ENCODE measurements at regions not wholly inside any gene's neighbourhood (a gene's known extent, or its start where the extent isn't known, plus 50 kb on each side); places are given as distances from the start of the nearest gene placed in this dataset.

GRCh38 chr9:110116543-110116885 lies 91.4 kb downstream of the C9orf152 start:
- CTCF ChIA-PET: interaction anchor here (1.1 to 4.1 kb wide), 3 partner anchors 10 to 24 kb away, joined by 4 to 30 read pairs (median 5); no protein-coding TSS in a partner anchor
- TF ChIP-seq CTCF (IDR thresholded peaks at IDR 0.05; ENCODE audit: control extremely low read depth, extremely low read depth, low read depth, missing control alignments): no peak
- POLR2A ChIA-PET: no interaction called here
- DNase-seq (ENCODE audit: extremely low spot score): no peak

- CTCF ChIA-PET: interaction anchor here (0.9 to 1.7 kb wide), 3 partner anchors 10 to 218 kb away, joined by 3 to 9 read pairs (median 5); no protein-coding TSS in a partner anchor
- no peak for TF ChIP-seq CTCF (IDR thresholded peaks at IDR 0.05; ENCODE audit: control extremely low read depth, extremely low read depth, low read depth, missing control alignments)
- no peak for DNase-seq (ENCODE audit: extremely low spot score)
- POLR2A ChIA-PET: no interaction called here
Measured at GRCh38 chr9:110121170-110121569, 86.8 kb downstream of the C9orf152 start.

- POLR2A ChIA-PET: no interaction called here
- no peak for DNase-seq (ENCODE audit: extremely low spot score)
- TF ChIP-seq CTCF (IDR thresholded peaks at IDR 0.05; ENCODE audit: control extremely low read depth, extremely low read depth, low read depth, missing control alignments): no peak
- CTCF ChIA-PET: interaction anchor here (0.9 to 1.1 kb wide), 4 partner anchors 18 to 19 kb away, joined by 3 to 4 read pairs (median 4); no protein-coding TSS in a partner anchor
Measured at GRCh38 chr9:110123341-110124095, 84.4 kb downstream of the C9orf152 start.

- no peak for DNase-seq (ENCODE audit: extremely low spot score)
- TF ChIP-seq CTCF (IDR thresholded peaks at IDR 0.05; ENCODE audit: control extremely low read depth, extremely low read depth, low read depth, missing control alignments): peak; percentile 2
- ChIA-PET POLR2A (no interaction called here), CTCF (interaction anchor here (1.0 kb wide), 1 partner anchor 19 kb away, joined by 4 read pairs; no protein-coding TSS in a partner anchor)
Measured at GRCh38 chr9:110124439-110124838, 83.5 kb downstream of the C9orf152 start.

GRCh38 chr9:110125207-110125751 lies 82.7 kb downstream of the C9orf152 start:
- ChIA-PET CTCF (interaction anchor here (0.6 to 4.7 kb wide), 8 partner anchors 14 to 194 kb away, joined by 3 to 23 read pairs (median 8); no protein-coding TSS in a partner anchor), POLR2A (no interaction called here)
- no peak for TF ChIP-seq CTCF (IDR thresholded peaks at IDR 0.05; ENCODE audit: control extremely low read depth, extremely low read depth, low read depth, missing control alignments)
- DNase-seq (ENCODE audit: extremely low spot score): no peak

- no peak for TF ChIP-seq CTCF (IDR thresholded peaks at IDR 0.05; ENCODE audit: control extremely low read depth, extremely low read depth, low read depth, missing control alignments)
- ChIA-PET CTCF (interaction anchor here (0.6 to 5.8 kb wide), 10 partner anchors 8 to 193 kb away, joined by 3 to 30 read pairs (median 8); no protein-coding TSS in a partner anchor), POLR2A (no interaction called here)
- no peak for DNase-seq (ENCODE audit: extremely low spot score)
Measured at GRCh38 chr9:110125763-110126351, 82.1 kb downstream of the C9orf152 start.
